HFFc6 (cell line): ENCODE measurements at regions not wholly inside any gene's neighbourhood (a gene's known extent, or its start where the extent isn't known, plus 50 kb on each side); places are given as distances from the start of the nearest gene placed in this dataset.
"Not testable (repeated sequence)": the region's sequence is repeated elsewhere in the genome, so short reads cannot be mapped to it uniquely, and the experiment has no call there.

Experiments
- DNase-seq: peaks from one replicate; pipeline ENCODE4 v3.0.0-alpha.2; 2018
- H3K27ac Mint-ChIP-seq: 2 replicates; pipeline ENCODE4 v1.8.0; 2020; ENCODE audit warnings: mild to moderate bottlenecking, mixed read lengths
- H3K27me3 Mint-ChIP-seq: 2 replicates; pipeline ENCODE4 v1.8.0; 2021; ENCODE audit warnings: mild to moderate bottlenecking, moderate library complexity, mixed read lengths; ENCODE audit not compliant: insufficient read depth
- H3K36me3 Mint-ChIP-seq: 2 replicates; pipeline ENCODE4 v1.8.0; 2021; ENCODE audit warnings: low read depth, mixed read lengths
- H3K4me1 Mint-ChIP-seq: 2 replicates; pipeline ENCODE4 v1.8.0; 2020; ENCODE audit warnings: low read depth, mixed read lengths
- H3K4me3 Mint-ChIP-seq: 2 replicates; pipeline ENCODE4 v1.8.0; 2020; ENCODE audit warnings: mild to moderate bottlenecking, moderate library complexity, mixed read lengths
- H3K9me3 Mint-ChIP-seq: 2 replicates; pipeline ENCODE4 v1.8.0; 2020; ENCODE audit warnings: mild to moderate bottlenecking, mixed read lengths
- TF ChIP-seq, protein P1 (sequence below): fragments of 200-600 bp; sonication (generic); IDR thresholded peaks from 2 replicates; pipeline ENCODE4 v1.5.0; 2021; ENCODE audit warnings: antibody characterized with exemption, mild to moderate bottlenecking

GRCh38 chr20:12555369-12555768, 453.4 kb upstream of the SPTLC3 start:
- TF ChIP-seq, protein P1, sequence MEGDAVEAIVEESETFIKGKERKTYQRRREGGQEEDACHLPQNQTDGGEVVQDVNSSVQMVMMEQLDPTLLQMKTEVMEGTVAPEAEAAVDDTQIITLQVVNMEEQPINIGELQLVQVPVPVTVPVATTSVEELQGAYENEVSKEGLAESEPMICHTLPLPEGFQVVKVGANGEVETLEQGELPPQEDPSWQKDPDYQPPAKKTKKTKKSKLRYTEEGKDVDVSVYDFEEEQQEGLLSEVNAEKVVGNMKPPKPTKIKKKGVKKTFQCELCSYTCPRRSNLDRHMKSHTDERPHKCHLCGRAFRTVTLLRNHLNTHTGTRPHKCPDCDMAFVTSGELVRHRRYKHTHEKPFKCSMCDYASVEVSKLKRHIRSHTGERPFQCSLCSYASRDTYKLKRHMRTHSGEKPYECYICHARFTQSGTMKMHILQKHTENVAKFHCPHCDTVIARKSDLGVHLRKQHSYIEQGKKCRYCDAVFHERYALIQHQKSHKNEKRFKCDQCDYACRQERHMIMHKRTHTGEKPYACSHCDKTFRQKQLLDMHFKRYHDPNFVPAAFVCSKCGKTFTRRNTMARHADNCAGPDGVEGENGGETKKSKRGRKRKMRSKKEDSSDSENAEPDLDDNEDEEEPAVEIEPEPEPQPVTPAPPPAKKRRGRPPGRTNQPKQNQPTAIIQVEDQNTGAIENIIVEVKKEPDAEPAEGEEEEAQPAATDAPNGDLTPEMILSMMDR = no peak
- no peak for DNase-seq
- no peak overlapping the region for H3K27ac Mint-ChIP-seq
- H3K4me1 Mint-ChIP-seq = no peaks in the 10 kb centered on the region
- H3K27me3 Mint-ChIP-seq = no peaks in the 10 kb centered on the region
- H3K4me3 Mint-ChIP-seq = no peak overlapping the region
- no peaks in the 10 kb centered on the region for H3K36me3 Mint-ChIP-seq
- H3K9me3 Mint-ChIP-seq = peaks cover 31% of the 10 kb centered on the region

DNA sequence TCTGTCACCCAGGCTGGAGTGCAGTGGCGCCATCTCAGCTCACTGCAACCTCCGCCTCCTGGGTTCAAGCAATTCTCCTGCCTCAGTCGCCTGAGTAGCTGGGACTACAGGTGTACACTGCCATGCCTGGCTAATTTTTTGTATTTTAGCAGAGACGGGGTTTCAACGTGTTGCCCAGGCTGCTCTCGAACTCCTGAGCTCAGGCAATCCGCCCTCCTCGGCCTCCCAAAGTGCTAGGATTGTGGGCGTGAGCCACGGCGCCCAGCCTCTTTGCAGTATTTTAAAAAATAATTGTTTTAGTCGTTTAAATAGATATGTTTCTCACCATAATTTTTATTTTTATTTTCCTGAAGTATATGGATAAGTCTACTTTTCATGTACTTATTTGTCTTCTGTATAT, 452.9 kb upstream of the SPTLC3 start:
- not testable (repeated sequence) for DNase-seq, H3K27ac Mint-ChIP-seq, H3K27me3 Mint-ChIP-seq, H3K36me3 Mint-ChIP-seq, H3K4me3 Mint-ChIP-seq, H3K4me1 Mint-ChIP-seq
- H3K9me3 Mint-ChIP-seq = peaks cover 27% of the 10 kb centered on the region

DNA sequence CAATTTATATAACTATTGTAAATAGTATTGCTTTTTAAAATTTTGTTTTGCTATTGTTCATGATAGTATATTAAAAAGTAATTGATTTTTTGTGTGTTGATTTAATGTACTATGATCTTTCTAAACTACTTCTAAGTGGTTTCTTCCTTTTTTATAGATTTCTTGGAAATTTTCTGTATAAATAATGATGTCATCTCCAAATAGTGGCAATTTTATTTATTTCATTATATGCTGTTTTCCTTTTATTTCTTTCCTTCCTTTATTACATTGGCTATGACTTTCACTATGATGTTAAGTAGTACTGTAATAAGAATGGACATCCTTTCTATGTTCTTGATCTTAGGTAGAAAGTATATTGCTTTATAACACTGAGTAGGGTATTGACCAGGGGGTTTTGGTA, 451.5 kb upstream of the SPTLC3 start:
- no peaks in the 10 kb centered on the region for H3K4me1 Mint-ChIP-seq
- no peak overlapping the region for H3K4me3 Mint-ChIP-seq
- no peak for DNase-seq
- no peaks in the 10 kb centered on the region for H3K27me3 Mint-ChIP-seq
- H3K27ac Mint-ChIP-seq = no peak overlapping the region
- TF ChIP-seq, protein P1 = no peak
- peaks cover 28% of the 10 kb centered on the region for H3K9me3 Mint-ChIP-seq
- no peaks in the 10 kb centered on the region for H3K36me3 Mint-ChIP-seq

DNA sequence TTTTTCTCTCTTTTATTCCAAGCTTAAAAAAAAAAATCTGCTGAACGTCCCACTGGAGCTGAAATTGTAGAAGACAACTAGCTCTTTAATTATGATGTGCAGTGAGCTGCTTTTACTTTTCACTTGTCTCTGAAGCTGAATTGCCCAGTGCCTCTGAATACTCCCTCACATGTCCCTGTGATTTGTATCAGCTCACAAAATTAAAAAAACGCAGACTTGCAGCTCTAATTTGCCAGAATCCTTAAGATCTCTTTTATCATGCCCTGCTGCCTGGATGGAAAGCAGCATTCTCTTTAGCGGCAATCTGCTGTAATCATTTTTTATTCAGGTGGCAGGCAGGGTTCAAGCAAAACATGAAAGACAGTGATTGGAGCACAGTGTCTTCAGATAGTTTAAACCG, 443.8 kb upstream of the SPTLC3 start:
- H3K9me3 Mint-ChIP-seq = peaks cover 54% of the 10 kb centered on the region
- H3K27me3 Mint-ChIP-seq = peaks cover 2% of the 10 kb centered on the region; the same call in 1 of the 2 replicates
- no peaks in the 10 kb centered on the region for H3K36me3 Mint-ChIP-seq
- H3K4me1 Mint-ChIP-seq = no peaks in the 10 kb centered on the region
- no peak for DNase-seq
- H3K4me3 Mint-ChIP-seq = no peak overlapping the region
- H3K27ac Mint-ChIP-seq = no peak overlapping the region
- TF ChIP-seq, protein P1 = no peak

DNA sequence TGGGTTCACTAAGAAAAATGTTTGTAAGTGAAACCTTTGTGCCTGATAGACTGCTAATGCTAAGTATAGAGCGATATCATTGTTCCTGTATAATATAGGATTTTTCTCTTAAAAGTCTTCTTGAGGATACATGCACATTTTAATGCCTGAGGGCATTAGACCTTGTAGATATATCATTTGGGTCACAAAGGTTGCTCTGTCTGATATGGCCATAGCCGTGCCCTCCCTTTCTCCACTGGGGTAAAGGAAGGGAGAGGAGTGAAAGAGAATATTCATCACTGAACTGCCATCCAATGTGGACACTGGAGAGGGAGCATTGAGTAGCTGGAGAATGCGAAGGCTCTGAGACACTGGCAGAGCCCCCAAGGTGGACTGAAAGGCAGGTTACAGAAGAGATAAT, 442.2 kb upstream of the SPTLC3 start:
- H3K4me3 Mint-ChIP-seq = no peak overlapping the region
- H3K9me3 Mint-ChIP-seq = peaks cover 59% of the 10 kb centered on the region
- H3K27ac Mint-ChIP-seq = no peak overlapping the region
- DNase-seq = no peak
- peaks cover 2% of the 10 kb centered on the region; the same call in 1 of the 2 replicates for H3K27me3 Mint-ChIP-seq
- H3K4me1 Mint-ChIP-seq = no peaks in the 10 kb centered on the region
- TF ChIP-seq, protein P1 = no peak
- no peaks in the 10 kb centered on the region for H3K36me3 Mint-ChIP-seq

DNA sequence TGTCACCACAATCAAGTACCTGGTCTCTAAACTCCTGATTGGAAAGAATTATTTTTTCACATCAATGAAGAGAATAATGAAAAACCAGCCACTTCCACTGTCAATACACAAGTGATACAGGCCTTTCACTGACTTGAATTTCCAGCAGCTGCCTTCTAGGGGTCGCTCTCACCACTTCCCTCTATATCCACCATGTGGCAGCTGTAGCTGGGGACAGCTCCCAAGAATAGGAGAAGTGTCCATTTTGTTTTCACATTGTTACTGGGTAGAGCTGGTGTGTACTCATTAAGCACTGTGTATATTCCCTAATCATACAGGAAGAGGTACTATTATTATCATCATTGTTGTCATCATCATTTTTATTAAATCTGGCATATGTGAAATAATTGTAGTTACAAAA, 438.4 kb upstream of the SPTLC3 start:
- no peak overlapping the region for H3K4me3 Mint-ChIP-seq
- H3K27me3 Mint-ChIP-seq = peaks cover 2% of the 10 kb centered on the region; the same call in 1 of the 2 replicates
- no peak overlapping the region for H3K27ac Mint-ChIP-seq
- DNase-seq = no peak
- no peaks in the 10 kb centered on the region for H3K4me1 Mint-ChIP-seq
- no peaks in the 10 kb centered on the region for H3K36me3 Mint-ChIP-seq
- TF ChIP-seq, protein P1 = no peak; the same call in 1 of the 2 replicates
- H3K9me3 Mint-ChIP-seq = peaks cover 42% of the 10 kb centered on the region
